Fibroblast of lung (primary cell): ENCODE measurements at regions not wholly inside any gene's neighbourhood (a gene's known extent, or its start where the extent isn't known, plus 50 kb on each side); places are given as distances from the start of the nearest gene placed in this dataset.

Experiments
- CTCF ChIP-seq, 2 donors: IDR thresholded peaks in 1 of 2; conservative IDR thresholded peaks in 1 of 2; 1 replicate in 1 of 2; 2 replicates in 1 of 2; pipeline ENCODE4 v1.5.1; 2011 to 2012; ENCODE audit warnings: low read length in 2 of 2, control low read depth in 1 of 2, inconsistent platforms in 1 of 2, low read depth in 1 of 2, mild to moderate bottlenecking in 1 of 2
- EZH2 ChIP-seq: IDR thresholded peaks from 2 replicates; pipeline ENCODE4 v1.5.1; 2012; ENCODE audit warnings: low read length, control low read depth, mild to moderate bottlenecking; ENCODE audit errors: missing control alignments

GRCh38 chrX:25754399-25754798 is 383.7 kb upstream of the MAGEB18 start:
- no peak for TF ChIP-seq CTCF (conservative IDR thresholded peaks at IDR 0.05 in 1 of 2, IDR thresholded peaks at IDR 0.05 in 1 of 2; ENCODE audit: low read depth in 1 of 2, low read length in 2 of 2)
- no peak for TF ChIP-seq EZH2
